ENCODE measurements at regions not wholly inside any gene's neighbourhood (a gene's known extent, or its start where the extent isn't known, plus 50 kb on each side); places are given as distances from the start of the nearest gene placed in this dataset.

GRCh38 chr11:131299598-131300438, 70.6 kb upstream of the NTM start:
- intact Hi-C loops (cut with micrococcal nuclease; ENCODE audit: unreplicated experiment): no loop called here
- H3K27me3 ChIP-seq (replicated peaks; ENCODE audit: control insufficient read depth, insufficient read depth, low read length): no peaks in the 10 kb centered on the region
- H3K4me1 Mint-ChIP-seq (ENCODE audit: low read depth, unreplicated experiment): no peaks in the 10 kb centered on the region

GRCh38 chr11:131300439-131300717, 70.0 kb upstream of the NTM start:
- Histone ChIP-seq H3K27me3 (replicated peaks; ENCODE audit: control insufficient read depth, insufficient read depth, low read length) (no peaks in the 10 kb centered on the region), H3K4me1 (no peaks in the 10 kb centered on the region)
- no peaks in the 10 kb centered on the region for H3K4me1 Mint-ChIP-seq (ENCODE audit: low read depth, unreplicated experiment)

More at GRCh38 chr11:131299598-131300438, 70.6 kb upstream of the NTM start:
- H3K4me1 ChIP-seq: no peaks in the 10 kb centered on the region
- no peak for TF ChIP-seq CTCF (IDR thresholded peaks at IDR 0.05; ENCODE audit: insufficient read depth in 1 of 2, low read depth in 1 of 2, low read length in 1 of 2, severe bottlenecking in 1 of 2, unreplicated experiment in 1 of 2)
- BruUV-seq (replicated peaks): no TSS peak
- no peak overlapping the region for H3K4me3 Mint-ChIP-seq (ENCODE audit: unreplicated experiment)
- no peaks in the 10 kb centered on the region for H3K36me3 ChIP-seq (ENCODE audit: control insufficient read depth, insufficient read depth, low read length)
- peaks cover 34% of the 10 kb centered on the region for H3K27me3 Mint-ChIP-seq (ENCODE audit: insufficient read depth, unreplicated experiment)
- no peak overlapping the region for H3K27ac Mint-ChIP-seq (ENCODE audit: unreplicated experiment)
- CTCF ChIA-PET: interaction anchor here (0.6 kb wide), 1 partner anchor 154 kb away, joined by 5 read pairs; no protein-coding TSS in a partner anchor
- no peaks in the 10 kb centered on the region for H3K9me3 ChIP-seq
- no peak for DNase-seq
- no peak overlapping the region for H3K4me3 ChIP-seq (ENCODE audit: low read depth, low read length)
- no peaks in the 10 kb centered on the region for H3K9me3 Mint-ChIP-seq (ENCODE audit: unreplicated experiment)
- no peaks in the 10 kb centered on the region for H3K36me3 Mint-ChIP-seq (ENCODE audit: insufficient read depth, unreplicated experiment)
- POLR2A ChIA-PET: no interaction called here

GRCh38 chr11:131301306-131301705, 69.1 kb upstream of the NTM start:
- no peaks in the 10 kb centered on the region for H3K27me3 ChIP-seq (replicated peaks; ENCODE audit: control insufficient read depth, insufficient read depth, low read length)
- no TSS peak for BruUV-seq (replicated peaks)
- H3K9me3 ChIP-seq: no peaks in the 10 kb centered on the region
- no peaks in the 10 kb centered on the region for H3K36me3 Mint-ChIP-seq (ENCODE audit: insufficient read depth, unreplicated experiment)
- no peaks in the 10 kb centered on the region for H3K4me1 ChIP-seq
- H3K27ac Mint-ChIP-seq (ENCODE audit: unreplicated experiment): no peak overlapping the region
- no peaks in the 10 kb centered on the region for H3K36me3 ChIP-seq (ENCODE audit: control insufficient read depth, insufficient read depth, low read length)
- no peaks in the 10 kb centered on the region for H3K4me1 Mint-ChIP-seq (ENCODE audit: low read depth, unreplicated experiment)
- intact Hi-C loops (cut with micrococcal nuclease; ENCODE audit: unreplicated experiment): no loop called here
- ChIA-PET CTCF (no interaction called here), POLR2A (no interaction called here)
- H3K27me3 Mint-ChIP-seq (ENCODE audit: insufficient read depth, unreplicated experiment): peaks cover 32% of the 10 kb centered on the region
- no peak for TF ChIP-seq CTCF (IDR thresholded peaks at IDR 0.05; ENCODE audit: insufficient read depth in 1 of 2, low read depth in 1 of 2, low read length in 1 of 2, severe bottlenecking in 1 of 2, unreplicated experiment in 1 of 2)
- H3K4me3 ChIP-seq (ENCODE audit: low read depth, low read length): no peak overlapping the region
- H3K4me3 Mint-ChIP-seq (ENCODE audit: unreplicated experiment): no peak overlapping the region
- DNase-seq: no peak
- H3K9me3 Mint-ChIP-seq (ENCODE audit: unreplicated experiment): no peaks in the 10 kb centered on the region

More at GRCh38 chr11:131300439-131300717, 70.0 kb upstream of the NTM start:
- peak in 1 of 2 experiments; percentile 49 for DNase-seq
- no TSS peak for BruUV-seq (replicated peaks)
- intact Hi-C loops (cut with micrococcal nuclease; ENCODE audit: unreplicated experiment): no loop called here
- Mint-ChIP-seq H3K36me3 (ENCODE audit: insufficient read depth, unreplicated experiment) (no peaks in the 10 kb centered on the region), H3K4me3 (ENCODE audit: unreplicated experiment) (no peak overlapping the region), H3K27me3 (ENCODE audit: insufficient read depth, unreplicated experiment) (peaks cover 32% of the 10 kb centered on the region), H3K27ac (ENCODE audit: unreplicated experiment) (no peak overlapping the region), H3K9me3 (ENCODE audit: unreplicated experiment) (no peaks in the 10 kb centered on the region)
- ChIA-PET CTCF (no interaction called here), POLR2A (no interaction called here)
- Histone ChIP-seq H3K9me3 (no peaks in the 10 kb centered on the region), H3K36me3 (ENCODE audit: control insufficient read depth, insufficient read depth, low read length) (no peaks in the 10 kb centered on the region), H3K4me3 (ENCODE audit: low read depth, low read length) (no peak overlapping the region)
- TF ChIP-seq CTCF (IDR thresholded peaks at IDR 0.05; ENCODE audit: insufficient read depth in 1 of 2, low read depth in 1 of 2, low read length in 1 of 2, severe bottlenecking in 1 of 2, unreplicated experiment in 1 of 2): no peak
